IMR-90 (cell line): ENCODE measurements at regions not wholly inside any gene's neighbourhood (a gene's known extent, or its start where the extent isn't known, plus 50 kb on each side); places are given as distances from the start of the nearest gene placed in this dataset.

ENCODE experiments used
- BHLHE40 ChIP-seq: fragments of 150-350 bp; IDR thresholded peaks from 2 replicates; pipeline ENCODE4 v1.6.1; 2016; ENCODE audit warnings: mild to moderate bottlenecking, low read depth, low read length
- CTCF ChIP-seq: conservative IDR thresholded peaks from 2 replicates; pipeline ENCODE4 v1.5.1; 2012; ENCODE audit warnings: mild to moderate bottlenecking, low read depth, low read length, improper control_type of control experiment
- MAFK ChIP-seq: IDR thresholded peaks from 2 replicates; pipeline ENCODE4 v1.6.1; 2012; ENCODE audit warnings: low read depth, low read length, improper control_type of control experiment
- MAZ ChIP-seq: IDR thresholded peaks from 2 replicates; pipeline ENCODE4 v1.6.1; 2012; ENCODE audit warnings: low read depth, mild to moderate bottlenecking, low read length, improper control_type of control experiment, moderate library complexity, borderline replicate concordance
- NFE2L2 ChIP-seq: fragments of 150-350 bp; IDR thresholded peaks from 2 replicates; pipeline ENCODE4 v1.6.1; 2016; ENCODE audit warnings: low read depth, mild to moderate bottlenecking, low read length
- POLR2A ChIP-seq: IDR thresholded peaks from 2 replicates; pipeline ENCODE4 v1.6.1; 2012; ENCODE audit warnings: mild to moderate bottlenecking, low read depth, low read length
- USF2 ChIP-seq: fragments of 150-350 bp; IDR thresholded peaks from 2 replicates; pipeline ENCODE4 v1.6.1; 2017; ENCODE audit warnings: mild to moderate bottlenecking, antibody characterized with exemption, low read length, low read depth

- no peak for TF ChIP-seq CTCF
- no peak for TF ChIP-seq NFE2L2
- no peak for TF ChIP-seq BHLHE40
- no peak for TF ChIP-seq MAFK
- TF ChIP-seq POLR2A: no peak
- TF ChIP-seq USF2: no peak
- TF ChIP-seq MAZ: no peak
Measured at GRCh38 chr6:104418839-104419238, 440.9 kb downstream of the HACE1 start.
